ENCODE measurements at regions not wholly inside any gene's neighbourhood (a gene's known extent, or its start where the extent isn't known, plus 50 kb on each side); places are given as distances from the start of the nearest gene placed in this dataset.
A peak's percentile ranks its signal among the peaks of the same experiment; 100 is the strongest.
"Not testable (repeated sequence)": the region's sequence is repeated elsewhere in the genome, so short reads cannot be mapped to it uniquely, and the experiment has no call there.

- not testable (repeated sequence) for DNase-seq (ENCODE audit: low read depth); H3K27ac ChIP-seq (ENCODE audit: low read depth, low read length); FAIRE-seq; H3K4me2 ChIP-seq (ENCODE audit: low read length); H3K4me3 Mint-ChIP-seq (ENCODE audit: unreplicated experiment); H3K4me1 Mint-ChIP-seq (ENCODE audit: low read depth, unreplicated experiment); H3K27ac Mint-ChIP-seq (ENCODE audit: unreplicated experiment); H2AFZ ChIP-seq (ENCODE audit: low read depth, low read length); H3K27me3 ChIP-seq (ENCODE audit: insufficient read depth, low read length); H3K9me3 ChIP-seq (ENCODE audit: insufficient read depth, low read depth, low read length); H3K36me3 Mint-ChIP-seq (ENCODE audit: low read depth, unreplicated experiment); H3K4me3 ChIP-seq (ENCODE audit: insufficient read depth, low read depth, low read length); H4K20me1 ChIP-seq (ENCODE audit: insufficient read depth, low read length); H3K9ac ChIP-seq (ENCODE audit: low read length); H3K79me2 ChIP-seq (ENCODE audit: insufficient read depth, low read length); H3K36me3 ChIP-seq (ENCODE audit: insufficient read depth, low read length); H3K4me1 ChIP-seq (ENCODE audit: insufficient read depth, low read length); H3K9me3 Mint-ChIP-seq (ENCODE audit: unreplicated experiment)
- H3K27me3 Mint-ChIP-seq (ENCODE audit: low read depth, unreplicated experiment) = peaks cover 26% of the 10 kb centered on the region
These were observed 73.1 kb upstream of the METTL9 start for GRCh38 chr16:21525956-21526922.

DNA sequence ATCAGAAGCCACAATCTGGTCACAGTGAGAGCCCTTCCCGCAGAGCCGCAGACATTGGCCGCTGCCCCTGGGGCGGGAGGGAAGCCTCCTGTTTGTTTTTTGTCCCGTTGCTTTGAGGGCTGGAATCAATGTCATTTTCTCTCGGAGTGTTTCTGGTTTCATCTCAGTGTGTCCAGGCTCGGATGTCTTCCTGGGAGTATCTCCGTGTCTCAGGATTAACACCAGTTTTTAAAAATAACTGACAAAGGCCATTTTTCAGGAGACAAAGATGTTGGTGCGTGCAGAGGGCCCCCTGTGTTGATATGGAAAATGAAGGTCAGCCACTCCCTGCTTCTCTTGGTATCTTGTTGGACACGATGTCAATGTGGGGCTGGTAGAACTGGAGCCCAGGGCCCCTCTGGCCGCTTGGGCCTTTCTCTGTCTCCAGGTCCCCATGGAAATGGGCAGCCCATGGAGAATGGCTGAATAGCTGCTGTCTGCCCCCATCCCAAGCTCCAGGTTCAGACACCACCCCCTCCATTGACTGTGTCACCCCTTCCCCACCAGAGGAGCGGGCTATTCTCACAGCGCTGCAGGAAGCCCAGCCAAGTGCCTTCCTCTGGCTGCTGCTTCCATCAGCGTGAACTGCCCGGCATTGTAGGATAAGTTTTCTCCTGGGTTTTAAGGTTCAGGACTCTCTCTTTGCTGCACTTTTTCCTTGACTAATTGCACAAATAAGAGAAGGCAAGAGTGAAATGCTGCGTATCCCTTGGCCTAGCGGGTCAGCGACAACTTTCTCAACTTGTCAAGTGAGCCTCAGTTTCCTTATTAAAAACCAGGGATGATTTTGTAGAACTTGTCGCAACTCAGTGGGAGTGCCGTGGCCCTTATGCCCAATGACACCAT is 72.2 kb upstream of the METTL9 start:
- H4K20me1 ChIP-seq (ENCODE audit: insufficient read depth, low read length) = no peaks in the 10 kb centered on the region
- no peak overlapping the region for H3K4me2 ChIP-seq (ENCODE audit: low read length)
- no peaks in the 10 kb centered on the region for H3K36me3 ChIP-seq (ENCODE audit: insufficient read depth, low read length)
- H3K36me3 Mint-ChIP-seq (ENCODE audit: low read depth, unreplicated experiment) = peaks cover 2% of the 10 kb centered on the region
- TF ChIP-seq EZH2 (IDR thresholded peaks at IDR 0.05; ENCODE audit: insufficient read depth, low read length) = no peak
- TF ChIP-seq, protein P1, sequence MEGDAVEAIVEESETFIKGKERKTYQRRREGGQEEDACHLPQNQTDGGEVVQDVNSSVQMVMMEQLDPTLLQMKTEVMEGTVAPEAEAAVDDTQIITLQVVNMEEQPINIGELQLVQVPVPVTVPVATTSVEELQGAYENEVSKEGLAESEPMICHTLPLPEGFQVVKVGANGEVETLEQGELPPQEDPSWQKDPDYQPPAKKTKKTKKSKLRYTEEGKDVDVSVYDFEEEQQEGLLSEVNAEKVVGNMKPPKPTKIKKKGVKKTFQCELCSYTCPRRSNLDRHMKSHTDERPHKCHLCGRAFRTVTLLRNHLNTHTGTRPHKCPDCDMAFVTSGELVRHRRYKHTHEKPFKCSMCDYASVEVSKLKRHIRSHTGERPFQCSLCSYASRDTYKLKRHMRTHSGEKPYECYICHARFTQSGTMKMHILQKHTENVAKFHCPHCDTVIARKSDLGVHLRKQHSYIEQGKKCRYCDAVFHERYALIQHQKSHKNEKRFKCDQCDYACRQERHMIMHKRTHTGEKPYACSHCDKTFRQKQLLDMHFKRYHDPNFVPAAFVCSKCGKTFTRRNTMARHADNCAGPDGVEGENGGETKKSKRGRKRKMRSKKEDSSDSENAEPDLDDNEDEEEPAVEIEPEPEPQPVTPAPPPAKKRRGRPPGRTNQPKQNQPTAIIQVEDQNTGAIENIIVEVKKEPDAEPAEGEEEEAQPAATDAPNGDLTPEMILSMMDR (IDR thresholded peaks at IDR 0.05; ENCODE audit: insufficient read depth, low read depth, low read length) = no peak
- peak overlapping the region; percentile 29 for H3K27ac Mint-ChIP-seq (ENCODE audit: unreplicated experiment)
- peaks cover 6% of the 10 kb centered on the region for H3K27me3 ChIP-seq (ENCODE audit: insufficient read depth, low read length)
- H3K9me3 Mint-ChIP-seq (ENCODE audit: unreplicated experiment) = peaks cover 2% of the 10 kb centered on the region
- peaks cover 26% of the 10 kb centered on the region for H3K27me3 Mint-ChIP-seq (ENCODE audit: low read depth, unreplicated experiment)
- H3K4me1 ChIP-seq (ENCODE audit: insufficient read depth, low read length) = no peaks in the 10 kb centered on the region
- H3K4me3 Mint-ChIP-seq (ENCODE audit: unreplicated experiment) = no peak overlapping the region
- no peak overlapping the region for H3K27ac ChIP-seq (ENCODE audit: low read depth, low read length)
- H3K9ac ChIP-seq (ENCODE audit: low read length) = no peak overlapping the region
- H3K79me2 ChIP-seq (ENCODE audit: insufficient read depth, low read length) = no peaks in the 10 kb centered on the region
- DNase-seq (ENCODE audit: low read depth) = no peak
- H3K4me3 ChIP-seq (ENCODE audit: insufficient read depth, low read depth, low read length) = no peak overlapping the region
- peaks cover 2% of the 10 kb centered on the region for H3K4me1 Mint-ChIP-seq (ENCODE audit: low read depth, unreplicated experiment)
- FAIRE-seq = no peak
- H2AFZ ChIP-seq (ENCODE audit: low read depth, low read length) = no peak overlapping the region
- peaks cover 3% of the 10 kb centered on the region for H3K9me3 ChIP-seq (ENCODE audit: insufficient read depth, low read depth, low read length)

- DNase-seq (ENCODE audit: low read depth); H3K9me3 Mint-ChIP-seq (ENCODE audit: unreplicated experiment); H3K27ac Mint-ChIP-seq (ENCODE audit: unreplicated experiment); H3K79me2 ChIP-seq (ENCODE audit: insufficient read depth, low read length); H3K4me1 Mint-ChIP-seq (ENCODE audit: low read depth, unreplicated experiment); H3K36me3 ChIP-seq (ENCODE audit: insufficient read depth, low read length); H3K4me3 ChIP-seq (ENCODE audit: insufficient read depth, low read depth, low read length); H3K27me3 ChIP-seq (ENCODE audit: insufficient read depth, low read length); H2AFZ ChIP-seq (ENCODE audit: low read depth, low read length); H3K36me3 Mint-ChIP-seq (ENCODE audit: low read depth, unreplicated experiment); H3K9ac ChIP-seq (ENCODE audit: low read length); H3K4me2 ChIP-seq (ENCODE audit: low read length); H3K27ac ChIP-seq (ENCODE audit: low read depth, low read length); H4K20me1 ChIP-seq (ENCODE audit: insufficient read depth, low read length); H3K9me3 ChIP-seq (ENCODE audit: insufficient read depth, low read depth, low read length); FAIRE-seq; H3K4me1 ChIP-seq (ENCODE audit: insufficient read depth, low read length); H3K4me3 Mint-ChIP-seq (ENCODE audit: unreplicated experiment): not testable (repeated sequence)
- peaks cover 30% of the 10 kb centered on the region for H3K27me3 Mint-ChIP-seq (ENCODE audit: low read depth, unreplicated experiment)
These were observed 70.2 kb upstream of the METTL9 start for GRCh38 chr16:21529060-21529658.

GRCh38 chr16:21530729-21531383 is 68.5 kb upstream of the METTL9 start:
- not testable (repeated sequence) for FAIRE-seq; H3K36me3 Mint-ChIP-seq (ENCODE audit: low read depth, unreplicated experiment)

More at GRCh38 chr16:21530729-21531383, 68.5 kb upstream of the METTL9 start:
- H3K36me3 ChIP-seq (ENCODE audit: insufficient read depth, low read length); H2AFZ ChIP-seq (ENCODE audit: low read depth, low read length); H3K4me3 ChIP-seq (ENCODE audit: insufficient read depth, low read depth, low read length); H3K79me2 ChIP-seq (ENCODE audit: insufficient read depth, low read length); DNase-seq (ENCODE audit: low read depth); H3K4me2 ChIP-seq (ENCODE audit: low read length); H3K27ac ChIP-seq (ENCODE audit: low read depth, low read length); H3K27ac Mint-ChIP-seq (ENCODE audit: unreplicated experiment); H3K4me1 Mint-ChIP-seq (ENCODE audit: low read depth, unreplicated experiment); H4K20me1 ChIP-seq (ENCODE audit: insufficient read depth, low read length); H3K9me3 Mint-ChIP-seq (ENCODE audit: unreplicated experiment); H3K4me3 Mint-ChIP-seq (ENCODE audit: unreplicated experiment); H3K9ac ChIP-seq (ENCODE audit: low read length); H3K9me3 ChIP-seq (ENCODE audit: insufficient read depth, low read depth, low read length); H3K4me1 ChIP-seq (ENCODE audit: insufficient read depth, low read length); H3K27me3 ChIP-seq (ENCODE audit: insufficient read depth, low read length): not testable (repeated sequence)
- H3K27me3 Mint-ChIP-seq (ENCODE audit: low read depth, unreplicated experiment) = peaks cover 30% of the 10 kb centered on the region
